H1 (cell line): ENCODE measurements at regions not wholly inside any gene's neighbourhood (a gene's known extent, or its start where the extent isn't known, plus 50 kb on each side); places are given as distances from the start of the nearest gene placed in this dataset.
A peak's percentile ranks its signal among the peaks of the same experiment; 100 is the strongest.

Experiments
- CTCF ChIA-PET: fragments of 300-600 bp; sonication (Branson Sonifier 250); formaldehyde crosslinking; loops from one replicate; lab custom pipeline; 2021; ENCODE audit not compliant: partially characterized antibody; lab: Charles Lee
- POLR2A ChIA-PET: fragments of 300-600 bp; sonication (Branson Sonifier 250); formaldehyde crosslinking; loops from one replicate; lab custom pipeline; 2021; ENCODE audit warnings: inconsistent platforms; ENCODE audit not compliant: partially characterized antibody; lab: Charles Lee
- DNase-seq, 2 experiments: peaks; one replicate each; pipeline versions ENCODE4 v3.0.0 to v3.0.0-alpha.2; 2010 to 2022; ENCODE audit warnings: low spot score in 2 of 2, low read depth in 1 of 2, mixed read lengths in 1 of 2
- FAIRE-seq: peaks from 2 replicates; lab custom pipeline; 2011; peaks lifted over from hg19 to GRCh38; lab: Jason Lieb, UNC
- H2AFZ ChIP-seq: 2 replicates; pipeline ENCODE4 v1.8.1; 2012; ENCODE audit warnings: low read length, inconsistent platforms
- H2AK5ac ChIP-seq: 2 replicates; pipeline ENCODE4 v1.6.1; 2013; ENCODE audit warnings: low read depth, low read length
- H2BK120ac ChIP-seq: replicated peaks from 2 replicates; pipeline ENCODE3; 2013; ENCODE audit warnings: low read depth, low read length, inconsistent platforms
- H2BK12ac ChIP-seq: 2 replicates; pipeline ENCODE4 v1.6.1; 2013; ENCODE audit warnings: low read depth, low read length
- H2BK15ac ChIP-seq: 2 replicates; pipeline ENCODE4 v1.6.1; 2013; ENCODE audit warnings: low read length
- H2BK20ac ChIP-seq: 2 replicates; pipeline ENCODE4 v1.6.1; 2013; ENCODE audit warnings: low read length
- H2BK5ac ChIP-seq: 2 replicates; pipeline ENCODE4 v1.6.1; 2013; ENCODE audit warnings: low read depth, low read length
- H3K14ac ChIP-seq: 2 replicates; pipeline ENCODE4 v1.6.1; 2013; ENCODE audit warnings: inconsistent platforms; ENCODE audit not compliant: insufficient read length
- H3K18ac ChIP-seq: 2 replicates; pipeline ENCODE4 v1.6.1; 2013; ENCODE audit warnings: low read length; ENCODE audit errors: extremely low read depth
- H3K23ac ChIP-seq: 2 replicates; pipeline ENCODE4 v1.6.1; 2013; ENCODE audit warnings: inconsistent platforms; ENCODE audit not compliant: insufficient read length
- H3K23me2 ChIP-seq: 2 replicates; pipeline ENCODE4 v1.6.1; 2013; ENCODE audit warnings: low read depth, low read length
- H3K27ac ChIP-seq: 2 replicates; pipeline ENCODE4 v1.6.1; 2011; ENCODE audit warnings: low read depth, low read length, inconsistent platforms
- H3K27me3 ChIP-seq, 4 experiments: replicated peaks in 1 of 4; 1 replicate in 1 of 4; 2 replicates in 3 of 4; pipeline versions ENCODE4 v1.6.1 to v1.8.1; 2011 to 2013; ENCODE audit warnings: low read length in 3 of 4, mild to moderate bottlenecking in 3 of 4, inconsistent platforms in 2 of 4, mixed read lengths in 2 of 4, moderate library complexity in 1 of 4; ENCODE audit not compliant: control insufficient read depth in 3 of 4, insufficient read depth in 3 of 4; ENCODE audit errors: extremely low read depth in 1 of 4
- H3K36me3 ChIP-seq, 4 experiments: 2 replicates each; pipeline versions ENCODE4 v1.6.1 to v1.8.1; 2011 to 2013; ENCODE audit warnings: mild to moderate bottlenecking in 4 of 4, low read length in 3 of 4, moderate library complexity in 2 of 4, control low read depth in 1 of 4, inconsistent platforms in 1 of 4; ENCODE audit not compliant: insufficient read depth in 4 of 4, control insufficient read depth in 2 of 4
- H3K4ac ChIP-seq: replicated peaks from 2 replicates; pipeline ENCODE3; 2013; ENCODE audit warnings: low read length, low read depth, mixed read lengths, inconsistent platforms; ENCODE audit not compliant: insufficient read length
- H3K4me1 ChIP-seq, 4 experiments: replicated peaks in 1 of 4; 1 replicate in 1 of 4; 2 replicates in 3 of 4; pipeline versions ENCODE4 v1.6.1 to v1.8.1; 2011 to 2013; ENCODE audit warnings: low read length in 3 of 4, inconsistent platforms in 2 of 4, mixed read lengths in 1 of 4; ENCODE audit not compliant: insufficient read depth in 4 of 4, control insufficient read depth in 3 of 4
- H3K4me2 ChIP-seq, 2 experiments: 2 replicates each; pipeline versions ENCODE4 v1.6.1 to v1.8.1; 2011 to 2013; ENCODE audit warnings: low read depth in 2 of 2, low read length in 2 of 2, control low read depth in 1 of 2, inconsistent platforms in 1 of 2, mild to moderate bottlenecking in 1 of 2; ENCODE audit not compliant: insufficient read depth in 1 of 2
- H3K4me3 ChIP-seq, 4 experiments: fragments of 200-600, 300-600 bp in 1 of 4; sonication (generic), shearing (Covaris generic), sonication (Bioruptor Twin) in 1 of 4; 2 replicates each; pipeline versions ENCODE4 v1.5.1 to v1.8.1; 2011 to 2016; ENCODE audit warnings: low read length in 4 of 4, low read depth in 3 of 4, control low read depth in 2 of 4, inconsistent platforms in 2 of 4, mild to moderate bottlenecking in 2 of 4, mixed read lengths in 1 of 4, moderate library complexity in 1 of 4; ENCODE audit not compliant: insufficient read depth in 2 of 4; ENCODE audit errors: extremely low read depth in 1 of 4
- H3K56ac ChIP-seq: replicated peaks from 2 replicates; pipeline ENCODE3; 2013; ENCODE audit warnings: low read depth, mild to moderate bottlenecking, mixed read lengths, low read length, inconsistent platforms; ENCODE audit not compliant: insufficient read length
- H3K79me1 ChIP-seq: 2 replicates; pipeline ENCODE4 v1.6.1; 2013; ENCODE audit warnings: low read depth, low read length, control low read depth
- H3K79me2 ChIP-seq, 2 experiments: 2 replicates each; pipeline versions ENCODE4 v1.6.1 to v1.8.1; 2012 to 2013; ENCODE audit warnings: low read length in 2 of 2, mild to moderate bottlenecking in 2 of 2, inconsistent platforms in 1 of 2; ENCODE audit not compliant: insufficient read depth in 2 of 2, control insufficient read depth in 1 of 2
- H3K9ac ChIP-seq, 4 experiments: replicated peaks in 1 of 4; 1 replicate in 1 of 4; 2 replicates in 3 of 4; pipeline versions ENCODE4 v1.6.1 to v1.8.1; 2011 to 2013; ENCODE audit warnings: low read depth in 3 of 4, low read length in 3 of 4, control low read depth in 2 of 4, mild to moderate bottlenecking in 2 of 4, moderate library complexity in 2 of 4, inconsistent platforms in 1 of 4; ENCODE audit errors: extremely low read depth in 1 of 4
- H3K9me3 ChIP-seq, 2 experiments: 2 replicates each; pipeline versions ENCODE4 v1.6.1 to v1.8.1; 2012 to 2013; ENCODE audit warnings: mild to moderate bottlenecking in 2 of 2, moderate library complexity in 2 of 2, control low read depth in 1 of 2, inconsistent platforms in 1 of 2, low read depth in 1 of 2, low read length in 1 of 2, mixed read lengths in 1 of 2; ENCODE audit not compliant: insufficient read depth in 2 of 2
- H4K20me1 ChIP-seq, 2 experiments: replicated peaks in 1 of 2; 2 replicates each; pipeline versions ENCODE3 to v1.8.1; 2011 to 2013; ENCODE audit warnings: inconsistent platforms in 2 of 2, low read length in 2 of 2, mild to moderate bottlenecking in 1 of 2; ENCODE audit not compliant: insufficient read depth in 2 of 2, control insufficient read depth in 1 of 2
- H4K5ac ChIP-seq: 2 replicates; pipeline ENCODE4 v1.6.1; 2013; ENCODE audit warnings: low read length, low read depth, mixed read lengths, inconsistent platforms; ENCODE audit not compliant: insufficient read length
- H4K8ac ChIP-seq: 2 replicates; pipeline ENCODE4 v1.8.0; 2013; ENCODE audit warnings: mild to moderate bottlenecking, moderate library complexity, low read length, inconsistent platforms; ENCODE audit not compliant: insufficient read depth; ENCODE audit errors: extremely low read depth
- H4K91ac ChIP-seq: replicated peaks from 2 replicates; pipeline ENCODE3; 2013; ENCODE audit warnings: low read length, mixed read lengths, inconsistent platforms; ENCODE audit not compliant: insufficient read length
- CREB1 ChIP-seq: IDR thresholded peaks from 2 replicates; pipeline ENCODE4 v1.6.1; 2012; ENCODE audit warnings: inconsistent platforms
- CTCF ChIP-seq, 3 experiments: IDR thresholded peaks; 1 replicate in 2 of 3; 2 replicates in 1 of 3; pipeline versions ENCODE4 v1.5.1 to v1.6.1; 2011; ENCODE audit warnings: low read length in 3 of 3, mild to moderate bottlenecking in 3 of 3, inconsistent platforms in 2 of 3, low read depth in 1 of 3, moderate library complexity in 1 of 3; ENCODE audit not compliant: insufficient read depth in 1 of 3; ENCODE audit errors: control extremely low read depth in 1 of 3
- E2F6 ChIP-seq: IDR thresholded peaks from 2 replicates; pipeline ENCODE4 v1.6.1; 2012; ENCODE audit warnings: inconsistent platforms
- JUND ChIP-seq: IDR thresholded peaks from 2 replicates; pipeline ENCODE4 v1.6.1; 2011; ENCODE audit warnings: mild to moderate bottlenecking, improper control_type of control experiment, low read length
- RAD21 ChIP-seq, 2 experiments: IDR thresholded peaks in 1 of 2; conservative IDR thresholded peaks in 1 of 2; 2 replicates each; pipeline ENCODE4 v1.6.1; 2011; ENCODE audit warnings: low read depth in 2 of 2, low read length in 2 of 2, improper control_type of control experiment in 1 of 2, inconsistent platforms in 1 of 2, mild to moderate bottlenecking in 1 of 2, moderate library complexity in 1 of 2
- RFX5 ChIP-seq: IDR thresholded peaks from 2 replicates; pipeline ENCODE4 v1.6.1; 2011; ENCODE audit warnings: low read depth, low read length, improper control_type of control experiment, borderline replicate concordance
- SP1 ChIP-seq: IDR thresholded peaks from 2 replicates; pipeline ENCODE4 v1.6.1; 2011; ENCODE audit warnings: low read depth, low read length
- SP2 ChIP-seq: IDR thresholded peaks from 2 replicates; pipeline ENCODE4 v1.6.1; 2012; ENCODE audit warnings: mild to moderate bottlenecking, low read length, inconsistent platforms
- WGBS, 2 experiments: shearing (Covaris generic) in 1 of 2; methylation state at CpG; one replicate each; pipeline versions ENCODE4 v1.1.6 to v1.1.7; 2013 to 2015; ENCODE audit warnings: low lambda C conversion rate in 2 of 2, mixed read lengths in 2 of 2, inconsistent platforms in 1 of 2, low coverage in 1 of 2, missing lambda C conversion rate in 1 of 2; ENCODE audit not compliant: insufficient replicate concordance in 2 of 2, insufficient coverage in 1 of 2, insufficient read length in 1 of 2; ENCODE audit errors: extremely low coverage in 1 of 2, missing lambda C conversion rate in 1 of 2; 5-methylcytosine and 5-hydroxymethylcytosine counted together

- Histone ChIP-seq H4K91ac (no peak overlapping the region), H4K20me1 (no peaks in the 10 kb centered on the region), H2AFZ (no peak overlapping the region), H2BK15ac (no peak overlapping the region), H3K27ac (no peak overlapping the region), H3K18ac (no peak overlapping the region), H3K36me3 (no peaks in the 10 kb centered on the region), H3K79me2 (no peaks in the 10 kb centered on the region), H3K9ac (no peak overlapping the region), H2BK120ac (no peak overlapping the region), H4K8ac (no peak overlapping the region), H2BK20ac (no peak overlapping the region), H3K4me2 (no peak overlapping the region), H2AK5ac (no peak overlapping the region), H3K79me1 (no peaks in the 10 kb centered on the region), H3K4me3 (no peak overlapping the region), H3K14ac (no peak overlapping the region), H3K27me3 (no peaks in the 10 kb centered on the region), H3K23ac (no peak overlapping the region), H3K23me2 (no peaks in the 10 kb centered on the region), H3K4me1 (peaks cover 0 to 3% (median 0%) of the 10 kb centered on the region in 4 experiments; a peak in 1 of 7 replicates), H2BK12ac (no peak overlapping the region), H3K56ac (no peak overlapping the region), H3K4ac (no peak overlapping the region), H4K5ac (no peak overlapping the region), H3K9me3 (no peaks in the 10 kb centered on the region), H2BK5ac (no peak overlapping the region)
- DNase-seq (peak; percentile 23 to 50), FAIRE-seq (peak; percentile 87)
- no peak for TF ChIP-seq E2F6
- peak; percentile 47 to 66 (median 55); a peak in 3 of 4 replicates for TF ChIP-seq CTCF (IDR thresholded peaks at IDR 0.05; ENCODE audit: control extremely low read depth in 1 of 3, insufficient read depth in 1 of 3, low read depth in 1 of 3, low read length in 3 of 3)
- TF ChIP-seq SP2: no peak
- TF ChIP-seq RAD21 (IDR thresholded peaks at IDR 0.05 in 1 of 2, conservative IDR thresholded peaks at IDR 0.05 in 1 of 2; ENCODE audit: low read depth in 2 of 2, low read length in 2 of 2): peak; percentile 82
- TF ChIP-seq JUND: no peak
- no peak for TF ChIP-seq SP1
- TF ChIP-seq CREB1: no peak
- TF ChIP-seq RFX5: no peak
- ChIA-PET POLR2A (no interaction called here), CTCF (interaction anchor here (0.6 to 2.7 kb wide), 24 partner anchors 9 to 1971 kb away, joined by 3 to 14 read pairs (median 4); no protein-coding TSS in a partner anchor)
- WGBS, 2 experiments: 53% methylated on average over 2 of the region's 2 CpGs; no CpG with 5 or more reads in 1 of the 2 experiments
Measured at GRCh38 chr13:90968166-90968904, 379.2 kb upstream of the MIR17HG start.
